Activated naive CD8-positive, alpha-beta T cell treated with anti-CD3 and anti-CD28 coated beads, Interleukin-2, amount 50 U/mL, for 16 hours (primary cell): ENCODE measurements at regions not wholly inside any gene's neighbourhood (a gene's known extent, or its start where the extent isn't known, plus 50 kb on each side); places are given as distances from the start of the nearest gene placed in this dataset.

Experiments used
- DNase-seq: peaks from one replicate; pipeline ENCODE4 v3.0.0-alpha.2; 2020; ENCODE audit warnings: low read depth, low spot score

DNA sequence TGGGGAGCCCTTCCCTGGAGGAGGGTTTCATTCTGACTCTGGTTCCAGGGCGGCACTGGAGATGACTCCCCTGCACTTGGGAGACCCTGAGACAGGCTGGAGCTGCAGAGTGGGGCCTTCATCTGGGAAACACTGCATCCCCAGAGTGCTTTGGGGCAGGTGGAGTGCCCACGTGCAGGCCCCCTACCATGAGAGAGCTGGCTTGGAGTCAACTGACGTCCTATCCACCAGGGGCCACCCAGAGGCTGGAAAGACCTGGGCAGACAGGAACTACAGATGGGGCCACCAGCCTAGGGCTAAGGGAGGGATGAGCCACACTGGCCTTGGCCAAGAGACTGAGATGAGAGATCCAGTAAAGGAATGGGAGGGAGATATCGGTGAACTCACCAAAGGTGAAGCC is 153.8 kb downstream of the ASB1 start:
- DNase-seq = no peak

DNA sequence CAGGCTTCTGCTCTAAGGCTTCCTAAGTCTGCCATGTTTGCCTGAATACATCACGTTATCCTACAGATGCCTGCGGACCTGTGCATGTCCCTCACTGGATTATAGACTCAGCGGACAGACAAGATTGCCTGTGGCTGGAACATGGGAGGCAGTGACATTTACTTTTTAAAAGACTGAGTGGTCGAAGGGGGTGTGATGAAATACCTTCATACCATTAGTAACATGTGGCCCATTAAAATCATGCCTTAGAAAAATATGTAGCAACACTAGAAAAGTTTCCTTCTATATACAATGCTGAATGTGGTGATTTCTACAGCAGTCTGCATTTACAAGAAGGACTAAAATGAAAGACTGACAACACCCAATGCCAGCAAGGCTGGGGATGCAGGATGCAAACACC is 154.4 kb downstream of the ASB1 start:
- DNase-seq = no peak

DNA sequence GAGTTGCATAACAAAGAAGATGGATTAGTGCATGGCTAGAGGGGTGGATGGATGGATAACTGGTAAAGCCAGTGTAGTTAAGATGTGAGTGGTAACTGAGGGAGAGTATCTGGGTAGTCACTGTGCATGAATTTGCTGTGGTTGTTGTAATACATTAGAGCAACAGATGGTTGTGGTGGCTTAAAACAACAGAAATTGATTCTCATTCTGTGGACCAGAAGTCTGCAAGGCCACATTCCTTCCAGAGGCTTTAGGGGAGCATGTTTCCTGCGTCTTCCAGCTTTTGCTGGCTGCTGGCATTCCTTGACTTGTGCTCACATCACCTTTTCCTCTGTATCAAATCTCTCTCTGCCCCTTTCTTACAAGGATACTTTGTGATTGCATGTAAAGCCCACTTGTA is 155.4 kb downstream of the ASB1 start:
- no peak for DNase-seq

DNA sequence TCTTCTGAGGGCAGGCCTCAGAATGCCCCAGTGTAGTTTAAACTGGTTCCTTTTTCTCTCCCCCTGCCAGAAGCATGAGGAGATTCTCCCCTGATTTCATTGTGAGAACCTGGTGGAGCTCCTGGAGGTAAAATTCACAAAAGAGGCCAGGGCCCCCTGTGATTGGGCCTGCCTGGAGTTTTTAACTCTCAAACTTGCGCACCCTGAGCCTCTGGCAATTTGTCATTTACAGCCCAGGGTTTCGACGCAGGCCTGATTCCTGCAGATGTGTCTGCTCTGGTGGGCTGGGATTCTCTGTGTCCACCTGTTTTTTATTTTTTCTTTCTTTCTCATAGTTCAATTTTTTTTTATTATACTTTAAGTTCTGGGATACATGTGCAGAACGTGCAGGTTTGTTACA is 157.9 kb downstream of the ASB1 start:
- DNase-seq = no peak

DNA sequence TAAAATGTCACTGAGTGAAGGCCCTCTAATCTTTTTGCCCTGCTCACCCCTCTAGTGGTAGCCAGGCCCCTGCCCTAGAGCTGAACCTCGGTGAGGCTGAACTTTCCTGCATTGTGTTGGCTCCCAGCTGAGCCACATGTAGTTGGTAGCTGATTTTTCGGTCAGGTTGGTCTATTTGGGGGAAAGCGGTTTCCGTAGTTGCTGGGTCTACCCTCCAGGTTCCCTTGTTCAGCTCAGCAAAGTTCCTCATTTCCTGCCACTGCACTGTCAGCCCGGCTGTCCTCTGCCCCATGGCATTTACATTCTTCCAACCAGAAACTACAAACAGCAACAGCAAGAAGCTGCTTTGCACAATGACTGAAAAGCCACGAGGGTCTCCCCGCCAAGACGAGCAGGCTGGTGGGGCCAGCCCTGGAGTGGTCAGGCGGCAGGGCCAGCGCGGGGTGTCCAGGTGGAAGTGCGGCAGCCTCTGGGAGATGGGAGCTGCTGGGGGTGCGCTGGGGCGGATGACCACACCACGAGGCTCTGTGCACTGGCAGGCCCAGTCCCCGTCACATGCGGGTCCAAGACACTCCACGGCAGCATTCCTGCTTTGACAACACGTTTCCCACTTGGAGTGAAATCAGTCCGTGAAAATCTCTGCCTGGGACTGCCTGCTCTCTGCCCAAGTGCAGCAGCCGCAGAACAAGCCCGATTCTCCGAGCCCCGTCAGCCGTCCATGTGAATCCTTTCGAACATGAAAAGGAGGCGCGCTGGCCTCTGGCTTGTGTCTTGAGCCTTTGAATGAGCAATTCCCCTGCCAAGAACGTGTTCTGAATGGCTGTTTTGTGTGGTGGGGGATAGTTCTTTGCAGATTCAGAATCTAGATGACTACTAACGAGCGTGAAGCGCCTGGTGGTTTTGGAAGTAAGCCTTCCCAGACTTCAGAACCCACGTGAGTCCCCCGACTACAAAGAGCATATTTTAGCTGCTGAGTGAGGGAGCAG is 159.4 kb downstream of the ASB1 start:
- DNase-seq = no peak

DNA sequence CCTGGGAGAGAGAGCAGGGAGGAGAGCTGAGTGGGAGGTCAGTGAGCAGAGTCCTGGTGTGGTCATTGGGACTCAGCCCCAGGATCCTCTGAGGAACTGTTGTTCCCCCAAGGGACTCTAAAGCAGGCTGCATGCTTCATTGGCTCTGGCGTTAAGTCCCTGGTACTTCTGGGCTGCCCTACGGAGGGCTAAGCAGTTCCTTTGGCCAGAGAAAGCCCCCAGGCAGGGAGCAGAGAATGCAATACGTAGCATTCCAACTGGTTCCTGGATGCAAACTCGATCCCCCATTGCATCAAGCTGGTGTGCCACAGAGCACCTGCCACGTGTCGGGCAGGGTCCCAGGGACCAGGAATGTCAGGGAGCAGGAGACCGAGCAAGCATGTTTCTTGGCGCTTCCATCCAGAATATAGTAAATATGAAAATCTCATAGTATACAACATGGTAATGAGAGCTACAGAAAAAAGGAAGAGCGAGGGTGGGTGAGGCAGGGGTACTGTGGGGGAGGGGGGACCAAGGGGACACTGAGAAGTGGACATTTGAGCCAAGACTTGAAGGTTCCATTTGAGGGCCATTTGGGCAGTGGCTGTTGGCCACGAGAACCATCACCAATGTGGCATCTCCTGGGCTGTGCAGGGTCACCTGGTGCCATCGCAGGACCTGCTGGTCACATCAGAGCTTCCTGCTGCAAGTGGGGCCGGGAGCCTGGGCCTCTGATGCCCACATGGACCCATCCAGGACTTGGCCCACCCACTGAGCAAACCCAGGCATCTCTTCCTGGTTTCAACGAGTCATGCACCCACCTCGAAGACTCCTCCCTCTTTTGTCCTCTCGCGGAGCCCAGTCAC is 160.4 kb downstream of the ASB1 start:
- no peak for DNase-seq

DNA sequence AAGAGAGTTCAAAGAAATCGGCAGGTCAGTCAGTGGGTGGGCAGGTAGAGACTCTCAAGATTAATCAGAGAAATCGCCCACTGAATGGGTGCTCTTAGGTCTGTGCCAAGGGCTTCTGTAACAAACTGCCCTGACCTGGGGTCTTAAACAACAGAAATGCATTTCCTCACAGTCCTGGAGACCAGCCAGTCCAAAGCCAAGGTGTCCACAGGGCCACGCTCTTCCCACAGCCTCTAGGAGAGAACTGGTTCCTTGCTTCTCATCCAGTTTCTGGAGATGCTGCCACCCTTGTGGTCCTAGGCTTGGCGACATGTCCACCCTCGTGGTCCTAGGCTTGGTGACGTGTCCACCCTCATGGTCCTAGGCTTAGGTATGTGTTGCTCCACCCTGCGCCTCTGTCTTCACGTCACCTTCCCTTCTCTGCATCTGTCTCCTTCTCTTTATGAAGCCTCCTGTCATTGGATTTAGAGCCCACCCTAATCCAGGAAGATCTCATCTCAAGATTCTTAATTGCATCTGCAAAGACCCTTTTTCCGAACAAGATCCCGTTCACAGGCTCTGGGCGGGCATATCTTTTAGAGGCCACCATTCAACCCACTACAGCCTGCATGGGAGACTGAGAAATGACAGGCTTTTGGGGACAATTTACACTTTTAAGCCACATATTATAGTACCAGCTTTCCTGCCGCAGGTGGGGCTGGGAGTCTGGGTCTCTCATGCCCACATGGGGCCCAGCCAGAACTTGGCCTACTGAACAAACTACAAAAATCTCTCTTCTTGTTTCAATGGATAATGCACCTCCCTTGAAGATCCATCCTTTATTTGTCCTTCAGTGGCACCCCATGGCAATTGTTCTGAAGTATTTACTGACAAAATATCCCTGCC is 161.3 kb downstream of the ASB1 start:
- DNase-seq = no peak

DNA sequence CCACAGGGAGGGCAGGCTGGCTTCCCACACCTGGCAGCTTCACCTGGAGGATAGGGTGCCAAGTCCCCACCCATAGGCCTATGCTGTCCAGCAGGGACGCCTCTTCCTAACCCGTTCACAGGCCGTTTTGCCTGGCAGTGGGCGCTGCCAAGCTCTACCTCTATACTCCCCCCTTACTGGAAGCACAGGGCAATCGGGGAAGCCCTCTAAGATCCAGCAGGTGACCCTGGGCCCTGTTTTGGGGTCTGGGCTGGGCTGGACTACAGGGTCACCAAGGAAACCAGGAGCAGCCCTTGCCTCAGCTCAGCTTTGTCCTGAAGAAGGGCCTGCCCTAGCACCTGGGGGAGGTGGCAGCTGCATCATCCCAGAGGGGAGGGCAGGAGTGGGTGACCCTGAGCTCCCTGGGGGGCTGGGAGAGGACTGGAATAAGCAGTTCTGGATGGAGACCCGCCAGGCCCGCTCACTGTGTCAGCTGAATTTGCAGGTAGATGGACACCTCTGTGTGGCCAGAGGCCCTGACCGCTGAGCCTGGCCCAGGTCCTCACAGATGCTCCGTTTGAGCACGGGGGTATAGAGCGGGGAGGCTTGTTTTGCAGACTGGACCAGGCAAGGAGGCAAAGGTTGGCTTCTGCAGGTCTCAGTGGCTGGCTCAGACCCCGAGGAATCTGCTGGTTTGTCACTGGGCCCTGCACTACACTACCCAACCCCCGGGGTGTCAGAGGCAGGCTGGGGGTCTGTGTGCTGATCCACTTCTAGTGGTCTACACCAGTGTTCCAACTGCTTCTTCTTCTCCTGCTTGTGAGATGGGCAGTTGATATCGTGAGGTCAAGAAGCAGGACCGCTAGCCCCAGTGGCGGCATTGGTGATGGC is 163.1 kb downstream of the ASB1 start:
- DNase-seq = no peak

DNA sequence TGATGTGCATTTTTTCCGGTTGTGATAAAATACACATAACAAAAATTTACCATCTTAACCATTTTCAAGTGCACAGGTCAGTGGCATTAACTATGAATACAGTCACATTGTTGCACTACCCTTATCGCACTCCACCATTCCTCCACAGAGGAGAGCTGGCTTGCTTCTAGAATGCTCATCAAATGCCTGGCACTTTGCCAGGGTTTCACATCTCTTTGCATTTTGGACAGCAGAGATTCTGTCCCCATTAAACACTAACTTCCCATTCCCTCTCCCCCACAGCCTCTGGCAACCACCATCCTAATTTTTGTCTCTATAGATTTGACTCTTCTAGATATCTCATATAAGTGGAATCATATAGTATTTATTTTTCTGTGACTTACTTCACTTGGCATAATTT is 165.0 kb downstream of the ASB1 start:
- DNase-seq = no peak

DNA sequence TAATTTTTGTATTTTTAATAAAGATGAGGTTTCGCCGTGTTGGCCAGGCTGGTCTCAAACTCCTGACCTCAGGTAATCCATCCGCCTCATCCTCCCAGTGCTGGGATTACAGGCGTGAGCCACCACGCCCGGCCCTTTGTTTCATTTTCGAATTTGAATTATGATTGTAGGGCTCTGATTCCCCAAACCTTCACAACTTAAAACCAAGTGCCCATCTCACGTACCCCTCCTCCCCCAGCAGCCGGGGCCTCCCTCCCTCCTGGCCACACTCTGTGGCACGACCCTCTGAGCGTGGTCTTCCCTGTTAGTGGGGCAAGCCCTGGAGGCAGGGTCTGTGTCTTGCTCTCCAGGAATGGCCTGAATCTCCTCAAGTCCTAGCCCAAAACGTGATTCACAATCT is 166.5 kb downstream of the ASB1 start:
- no peak for DNase-seq

DNA sequence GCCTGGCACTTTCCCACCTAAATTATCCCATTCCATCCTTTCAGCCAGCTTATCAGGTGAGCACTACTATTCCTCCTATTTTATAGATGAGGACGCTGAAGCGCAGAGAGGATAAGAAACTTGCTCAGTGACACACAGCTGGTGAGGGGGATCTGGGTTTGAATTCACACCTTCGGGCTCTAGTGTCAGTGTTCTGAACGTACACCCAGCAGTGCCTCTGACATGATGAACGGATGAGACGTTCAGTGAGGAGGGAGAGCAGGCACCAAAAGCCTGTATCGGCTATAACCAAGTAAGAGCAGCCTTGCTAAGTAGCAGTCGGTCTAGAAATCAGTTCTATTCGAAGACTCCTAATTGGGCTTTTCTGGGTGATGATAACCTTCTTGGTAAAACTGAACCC is 167.0 kb downstream of the ASB1 start:
- DNase-seq = no peak

DNA sequence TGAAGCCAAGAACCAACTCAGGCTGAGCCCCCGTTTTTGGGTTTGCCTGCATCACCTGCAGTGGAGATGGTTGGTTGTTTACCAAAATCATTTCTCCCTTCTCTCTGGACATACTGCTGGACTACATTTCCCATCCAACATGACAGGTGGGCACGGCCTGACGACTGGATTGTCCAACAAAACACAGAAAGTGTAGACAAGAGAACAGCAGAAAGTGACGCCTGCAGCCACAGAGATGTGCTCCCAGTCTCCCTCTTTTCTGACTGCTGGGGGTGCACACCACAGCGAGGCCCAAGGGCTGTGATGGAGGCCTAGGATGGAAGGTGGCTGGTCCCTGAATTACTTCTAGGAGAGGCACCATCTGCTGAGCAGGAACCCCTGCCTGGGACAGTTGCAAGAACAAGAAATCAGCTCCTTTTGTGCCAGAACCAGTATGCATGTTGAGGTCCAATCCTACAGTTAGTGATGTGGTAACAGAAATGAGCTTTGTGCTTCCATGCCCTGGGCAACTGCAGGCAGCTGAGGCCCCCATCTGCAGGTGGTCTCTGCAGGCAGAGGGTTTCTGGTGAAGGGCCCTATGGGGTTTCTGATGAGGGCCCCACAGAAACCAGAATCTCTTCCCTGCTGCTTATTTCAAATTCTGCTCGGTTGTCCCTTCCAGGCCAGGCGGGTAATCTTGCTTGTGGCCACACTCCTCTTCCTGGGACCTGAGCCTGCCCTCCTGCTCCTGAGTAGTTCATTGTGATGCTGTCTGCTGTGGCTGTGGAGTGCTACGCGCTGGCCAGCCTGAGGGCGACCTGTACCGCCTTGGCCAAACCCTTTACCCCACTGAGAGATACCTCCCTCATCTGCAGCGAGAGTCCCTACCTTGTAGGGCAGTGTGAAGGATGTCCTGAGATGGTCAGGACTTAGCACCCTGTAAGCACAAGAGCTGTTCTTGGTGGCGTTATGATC is 168.3 kb downstream of the ASB1 start:
- no peak for DNase-seq

DNA sequence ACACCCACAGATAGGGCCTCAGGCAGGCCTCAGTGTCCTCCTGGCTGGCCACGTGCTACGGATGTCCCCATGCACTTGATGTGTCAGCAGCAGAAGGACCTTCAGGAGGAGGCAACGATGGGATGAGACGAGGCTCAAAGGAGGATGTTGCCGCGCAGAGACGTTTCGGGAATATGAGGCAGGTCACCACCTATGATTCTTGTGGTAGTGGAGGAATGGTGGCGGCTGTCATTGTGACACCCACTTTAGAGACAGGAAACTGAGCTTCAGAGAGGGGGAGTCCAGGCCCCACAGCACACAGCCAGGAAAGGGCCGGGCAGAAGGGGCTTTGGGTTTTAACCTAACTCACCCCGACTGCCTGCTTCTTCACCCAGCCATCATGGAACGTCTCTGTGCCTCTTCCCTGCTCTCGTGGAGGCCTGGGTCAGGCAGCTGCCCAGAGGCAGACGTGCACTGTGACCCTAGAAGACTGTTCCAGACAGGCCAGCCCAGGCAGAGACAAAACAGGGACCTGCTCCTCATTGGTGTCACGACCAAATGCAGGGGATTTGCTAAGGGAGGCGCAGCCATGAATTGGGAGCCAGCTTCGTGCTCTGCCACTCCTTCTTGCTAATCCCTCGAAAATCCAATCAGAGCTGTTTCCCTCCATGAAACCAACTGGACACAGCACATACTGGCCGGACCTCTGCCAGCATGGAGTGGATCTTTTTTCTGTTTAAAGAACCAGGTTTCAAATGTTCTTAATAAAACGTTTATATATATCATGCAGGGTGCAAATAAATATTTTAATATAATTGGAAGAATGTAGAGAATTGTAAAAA is 169.2 kb downstream of the ASB1 start:
- no peak for DNase-seq

DNA sequence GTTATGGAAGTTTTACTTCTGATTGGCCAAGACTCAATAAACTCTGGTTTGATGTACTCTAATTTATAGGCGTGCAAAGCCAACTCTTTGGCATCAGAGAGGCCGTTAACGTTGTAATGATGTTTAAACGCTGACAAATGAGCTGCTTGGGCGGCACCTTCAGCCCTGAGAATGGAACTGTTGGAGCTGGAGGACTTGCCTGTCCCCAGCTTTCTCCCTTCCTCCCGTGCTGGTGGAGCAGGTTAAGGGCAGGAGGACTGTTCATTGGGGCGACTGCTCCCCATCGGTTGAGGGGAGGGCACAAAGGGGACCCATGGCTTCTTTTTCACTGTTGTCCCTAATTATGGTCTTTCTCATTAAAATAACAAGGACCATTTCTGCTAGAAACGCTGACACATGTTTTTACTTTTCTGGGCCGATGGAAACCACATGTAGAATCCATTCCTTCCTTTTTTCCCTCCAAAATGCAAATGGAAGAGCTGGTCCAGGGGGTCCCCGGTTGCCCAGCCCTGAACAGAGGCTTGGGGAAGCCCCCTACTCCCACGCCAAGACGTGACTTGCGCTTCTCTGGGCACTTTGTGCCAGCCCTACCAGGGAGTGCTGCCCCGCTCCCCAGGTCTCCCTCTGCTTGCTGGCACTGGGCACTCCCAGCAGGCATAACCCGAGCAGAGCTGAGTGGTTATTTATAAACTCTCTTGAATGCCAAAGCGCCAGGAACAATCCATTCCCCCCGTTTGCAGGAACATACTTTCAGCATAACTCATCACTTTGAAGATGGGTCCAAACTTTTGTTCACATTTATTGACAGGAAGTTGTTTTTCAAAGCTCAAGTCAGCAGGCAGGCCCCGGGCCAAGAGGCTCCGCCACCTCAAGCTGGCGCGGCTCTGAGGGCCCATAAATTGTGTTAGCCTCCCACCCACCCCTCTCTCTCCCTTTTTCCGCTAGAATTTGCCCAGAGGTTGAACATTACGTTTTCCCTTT is 170.1 kb downstream of the ASB1 start:
- DNase-seq = no peak

DNA sequence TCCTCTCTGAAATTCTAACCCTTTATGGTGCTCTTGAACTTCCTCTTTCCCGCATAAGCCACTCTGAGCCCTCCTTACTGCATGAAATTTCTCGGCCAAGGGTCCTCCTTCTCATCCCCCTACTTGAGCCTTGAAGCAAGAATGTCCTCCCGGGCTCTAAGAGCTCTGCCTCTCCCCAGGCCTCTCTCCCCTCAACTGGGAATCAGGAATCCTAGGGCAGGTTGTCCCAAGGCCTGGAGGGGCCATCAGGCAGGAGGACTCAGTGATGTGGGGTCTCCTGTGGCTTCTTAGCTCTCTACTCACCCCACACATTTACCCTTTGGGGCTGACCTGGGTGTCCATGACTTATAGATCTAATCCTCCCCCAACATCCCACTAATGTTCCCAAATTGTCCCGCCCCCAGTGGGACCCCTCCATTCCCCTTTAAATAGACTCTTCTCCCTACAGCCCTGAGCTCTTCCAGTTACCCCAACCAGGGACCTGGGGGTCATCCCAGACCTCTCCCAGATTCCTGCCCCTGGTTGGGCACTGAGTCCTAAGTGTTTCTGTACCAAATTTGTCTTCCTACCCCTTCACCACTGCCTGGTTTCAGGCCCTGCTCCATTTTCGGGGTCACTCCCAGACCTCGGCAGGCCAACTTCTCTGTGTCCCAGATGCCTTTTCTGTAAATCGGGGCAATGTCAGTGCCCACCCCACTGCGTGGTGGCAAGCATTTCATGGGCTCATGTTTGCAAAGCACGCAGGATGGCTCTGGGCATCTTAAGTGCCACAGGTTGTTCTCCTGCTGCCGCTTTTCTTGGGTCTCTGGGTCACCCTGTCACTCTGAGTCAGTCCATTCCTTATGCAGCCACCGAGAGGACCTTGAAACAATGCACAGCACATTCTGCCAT is 171.2 kb downstream of the ASB1 start:
- no peak for DNase-seq

DNA sequence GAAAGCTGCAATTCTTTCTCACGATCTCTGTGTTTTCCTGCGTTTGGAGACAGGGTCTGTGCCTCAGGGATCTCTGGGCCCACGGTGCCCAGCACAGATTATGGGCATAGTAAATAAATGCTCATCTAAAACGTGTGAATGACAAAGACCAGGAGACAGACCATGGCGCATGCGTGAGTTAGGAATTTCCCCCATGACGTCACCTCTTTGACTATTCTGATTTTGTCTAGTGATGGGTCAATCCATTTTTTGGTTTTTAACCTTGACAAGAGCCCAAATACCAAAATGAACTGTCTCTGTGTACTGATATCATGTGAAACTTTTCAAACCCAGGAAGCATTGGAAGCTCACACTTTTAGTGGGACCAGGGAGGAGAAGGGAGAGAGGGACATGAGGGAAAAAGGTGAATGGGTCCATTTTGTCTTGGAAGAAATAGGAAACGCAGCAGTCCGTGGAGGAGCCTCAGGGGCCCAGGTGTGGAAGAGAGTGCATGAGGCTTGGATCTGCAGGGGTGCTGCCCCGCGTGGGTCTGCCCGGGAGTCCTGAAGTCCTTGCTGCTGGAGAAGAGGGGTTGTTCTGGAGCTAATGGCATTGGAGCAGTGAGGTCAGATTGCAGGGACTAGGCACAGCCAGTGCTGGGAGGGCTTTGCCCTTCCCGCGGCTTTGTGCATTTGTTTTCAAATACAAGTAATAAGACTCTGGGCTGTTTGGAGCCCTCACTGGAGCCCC is 172.2 kb downstream of the ASB1 start:
- DNase-seq = no peak
